Aorta (tissue), 5 donors: ENCODE measurements at regions not wholly inside any gene's neighbourhood (a gene's known extent, or its start where the extent isn't known, plus 50 kb on each side); places are given as distances from the start of the nearest gene placed in this dataset.

ENCODE experiments used
- ATAC-seq: fragments of 200-7000 bp; cut with Tn5 transposase; one replicate; pipeline ENCODE4 v1.9.1; 2022; ENCODE audit warnings: moderate library complexity; ENCODE audit not compliant: low FRiP score
- DNase-seq, 2 donors: peaks; one replicate each; pipeline ENCODE4 v3.0.0-alpha.2; 2020
- H3K27ac ChIP-seq, 2 donors: one replicate each; pipeline ENCODE4 v1.5.1; 2013; ENCODE audit warnings: low read length in 2 of 2, mild to moderate bottlenecking in 2 of 2, moderate library complexity in 2 of 2, control low read depth in 1 of 2, inconsistent platforms in 1 of 2, low read depth in 1 of 2
- H3K27me3 ChIP-seq, 2 donors: one replicate each; pipeline ENCODE4 v1.6.1; 2013; ENCODE audit warnings: control low read depth in 1 of 2, low read length in 1 of 2, mild to moderate bottlenecking in 1 of 2, moderate library complexity in 1 of 2; ENCODE audit not compliant: insufficient read depth in 2 of 2, control insufficient read depth in 1 of 2
- H3K36me3 ChIP-seq, 2 donors: one replicate each; pipeline ENCODE4 v1.6.1; 2013; ENCODE audit warnings: control low read depth in 1 of 2, low read length in 1 of 2, mild to moderate bottlenecking in 1 of 2; ENCODE audit not compliant: insufficient read depth in 2 of 2, control insufficient read depth in 1 of 2
- H3K4me1 ChIP-seq, 2 donors: one replicate each; pipeline ENCODE4 v1.6.1; 2013; ENCODE audit warnings: low read length in 2 of 2, control low read depth in 1 of 2, mild to moderate bottlenecking in 1 of 2, moderate library complexity in 1 of 2; ENCODE audit not compliant: insufficient read depth in 2 of 2, control insufficient read depth in 1 of 2
- H3K4me3 ChIP-seq, 2 donors: one replicate each; pipeline ENCODE4 v1.5.1; 2013; ENCODE audit warnings: low read length in 2 of 2, control low read depth in 1 of 2, mild to moderate bottlenecking in 1 of 2
- H3K9me3 ChIP-seq: one replicate; pipeline ENCODE4 v1.6.1; 2013; ENCODE audit warnings: mild to moderate bottlenecking, low read length; ENCODE audit not compliant: control insufficient read depth
- WGBS, 2 donors: extraction: QIAGEN DNeasy Blood & Tissue Kit; methylation state at CpG; one replicate each; pipeline ENCODE4 v1.1.7; 2013; 5-methylcytosine and 5-hydroxymethylcytosine counted together
- intact Hi-C, 2 donors: fragments of 100-400 bp; cut with DNase I; formaldehyde crosslinking; loops; one replicate each; pipeline versions ENCODE4 v1.14.2 to v1.15.0; 2022
- donor health status: healthy with polysubstance abuse.
- donor health status: Bipolar disorder and iron deficiency.
- donor health status: DM: no; HTN: no; CAD: no.
- donor health status: DM: no; HTN: no; CAD: no.
- donor health status: DM: yes; HTN: yes; CAD: no.

- 41 to 55% methylated on average over 5 of the region's 5 CpGs for WGBS, 2 donors
- H3K4me1 ChIP-seq = no peaks in the 10 kb centered on the region
- intact Hi-C loops = no loop called here
- ATAC-seq (no peak), DNase-seq (no peak)
- H3K4me3 ChIP-seq = no peak overlapping the region
- H3K27me3 ChIP-seq = peaks cover 0 to 2% of the 10 kb centered on the region in 2 donors
- no peaks in the 10 kb centered on the region for H3K9me3 ChIP-seq
- H3K27ac ChIP-seq = no peak overlapping the region
- H3K36me3 ChIP-seq = no peaks in the 10 kb centered on the region
These were observed 66.8 kb upstream of the FICD start for GRCh38 chr12:108448246-108448645.

- Histone ChIP-seq H3K4me1 (no peaks in the 10 kb centered on the region), H3K36me3 (no peaks in the 10 kb centered on the region)
- 10 to 24% methylated on average over 1 of the region's 1 CpG for WGBS, 2 donors
These were observed 67.8 kb upstream of the FICD start for GRCh38 chr12:108447168-108447832.

GRCh38 chr12:108446766-108447165 lies 68.3 kb upstream of the FICD start:
- no peak for DNase-seq
- Histone ChIP-seq H3K36me3 (no peaks in the 10 kb centered on the region), H3K9me3 (no peaks in the 10 kb centered on the region), H3K4me1 (no peaks in the 10 kb centered on the region), H3K27ac (no peak overlapping the region), H3K4me3 (no peak overlapping the region), H3K27me3 (peaks cover 0 to 2% of the 10 kb centered on the region in 2 donors)
- WGBS, 2 donors = 22 to 26% methylated on average over 5 of the region's 5 CpGs
- no peak for ATAC-seq
- intact Hi-C loops = no loop called here

More at GRCh38 chr12:108447168-108447832, 67.8 kb upstream of the FICD start:
- ATAC-seq (no peak), DNase-seq (no peak)
- Histone ChIP-seq H3K27ac (no peak overlapping the region), H3K27me3 (peaks cover 0 to 2% of the 10 kb centered on the region in 2 donors), H3K9me3 (no peaks in the 10 kb centered on the region), H3K4me3 (no peak overlapping the region)
- intact Hi-C loops = no loop called here

- Histone ChIP-seq H3K4me1 (no peaks in the 10 kb centered on the region), H3K27me3 (no peaks in the 10 kb centered on the region), H3K9me3 (no peaks in the 10 kb centered on the region), H3K36me3 (no peaks in the 10 kb centered on the region), H3K4me3 (no peak overlapping the region), H3K27ac (no peak overlapping the region)
- WGBS, 2 donors = 86 to 87% methylated on average over 8 of the region's 8 CpGs
- intact Hi-C loops = no loop called here
- ATAC-seq = no peak
- no peak for DNase-seq
These were observed 72.2 kb upstream of the FICD start for GRCh38 chr12:108442910-108443309.

GRCh38 chr12:108442067-108442466 lies 73.0 kb upstream of the FICD start:
- no peak for ATAC-seq
- no peaks in the 10 kb centered on the region for H3K27me3 ChIP-seq
- H3K36me3 ChIP-seq = no peaks in the 10 kb centered on the region
- WGBS, 2 donors = 20 to 26% methylated on average over 3 of the region's 3 CpGs
- no peak overlapping the region for H3K4me3 ChIP-seq
- H3K9me3 ChIP-seq = no peaks in the 10 kb centered on the region
- no peaks in the 10 kb centered on the region for H3K4me1 ChIP-seq
- intact Hi-C loops = no loop called here
- no peak overlapping the region for H3K27ac ChIP-seq
- no peak for DNase-seq

GRCh38 chr12:108441549-108441948 lies 73.5 kb upstream of the FICD start:
- WGBS, 2 donors = 58 to 62% methylated on average over 4 of the region's 4 CpGs
- Histone ChIP-seq H3K4me1 (no peaks in the 10 kb centered on the region), H3K36me3 (no peaks in the 10 kb centered on the region), H3K27me3 (no peaks in the 10 kb centered on the region), H3K4me3 (no peak overlapping the region), H3K9me3 (no peaks in the 10 kb centered on the region), H3K27ac (no peak overlapping the region)
- DNase-seq = no peak
- intact Hi-C loops = no loop called here
- no peak for ATAC-seq

GRCh38 chr12:108440736-108441135 lies 74.3 kb upstream of the FICD start:
- DNase-seq (no peak), ATAC-seq (no peak)
- 85 to 88% methylated on average over 2 of the region's 2 CpGs for WGBS, 2 donors
- intact Hi-C loops = no loop called here
- Histone ChIP-seq H3K4me3 (no peak overlapping the region), H3K27me3 (no peaks in the 10 kb centered on the region), H3K36me3 (no peaks in the 10 kb centered on the region), H3K9me3 (no peaks in the 10 kb centered on the region), H3K27ac (no peak overlapping the region), H3K4me1 (no peaks in the 10 kb centered on the region)

- Histone ChIP-seq H3K9me3 (no peaks in the 10 kb centered on the region), H3K4me3 (no peak overlapping the region), H3K27me3 (no peaks in the 10 kb centered on the region), H3K4me1 (no peaks in the 10 kb centered on the region), H3K27ac (no peak overlapping the region), H3K36me3 (no peaks in the 10 kb centered on the region)
- intact Hi-C loops = no loop called here
- DNase-seq = no peak
- ATAC-seq = no peak
- WGBS, 2 donors = 63 to 91% methylated on average over 1 of the region's 1 CpG
These were observed 76.4 kb upstream of the FICD start for GRCh38 chr12:108438667-108439066.

- Histone ChIP-seq H3K4me3 (no peak overlapping the region), H3K4me1 (no peaks in the 10 kb centered on the region), H3K27ac (no peak overlapping the region), H3K9me3 (no peaks in the 10 kb centered on the region), H3K27me3 (no peaks in the 10 kb centered on the region), H3K36me3 (no peaks in the 10 kb centered on the region)
- intact Hi-C loops = no loop called here
- 87% methylated on average over 8 of the region's 8 CpGs for WGBS, 2 donors
- DNase-seq = no peak
- no peak for ATAC-seq
These were observed 82.5 kb upstream of the FICD start for GRCh38 chr12:108432423-108433121.
